Vagina (tissue), 2 donors: ENCODE measurements at regions not wholly inside any gene's neighbourhood (a gene's known extent, or its start where the extent isn't known, plus 50 kb on each side); places are given as distances from the start of the nearest gene placed in this dataset.

Experiments
- POLR2A ChIP-seq, 2 donors: fragments of 450-650 bp; IDR thresholded peaks; one replicate each; pipeline ENCODE4 v1.6.1; 2017; ENCODE audit warnings: antibody characterized with exemption in 2 of 2, mild to moderate bottlenecking in 2 of 2, moderate library complexity in 2 of 2
- POLR2AphosphoS5 ChIP-seq, 2 donors: sonication (generic); formaldehyde crosslinking; IDR thresholded peaks; one replicate each; pipeline ENCODE4 v1.9.0; 2017; ENCODE audit warnings: antibody characterized with exemption in 2 of 2, mild to moderate bottlenecking in 2 of 2, low read depth in 1 of 2; ENCODE audit not compliant: insufficient read depth in 1 of 2
- TF ChIP-seq, protein P1 (sequence below), 3 experiments: fragments of 450-650 bp in 2 of 3; fragments of 200-600 bp in 1 of 3; sonication (generic) in 1 of 3; IDR thresholded peaks; one replicate each; pipeline ENCODE4 v1.5.1; 2017 to 2019; ENCODE audit warnings: antibody characterized with exemption in 3 of 3, mild to moderate bottlenecking in 2 of 3, moderate library complexity in 2 of 3

DNA sequence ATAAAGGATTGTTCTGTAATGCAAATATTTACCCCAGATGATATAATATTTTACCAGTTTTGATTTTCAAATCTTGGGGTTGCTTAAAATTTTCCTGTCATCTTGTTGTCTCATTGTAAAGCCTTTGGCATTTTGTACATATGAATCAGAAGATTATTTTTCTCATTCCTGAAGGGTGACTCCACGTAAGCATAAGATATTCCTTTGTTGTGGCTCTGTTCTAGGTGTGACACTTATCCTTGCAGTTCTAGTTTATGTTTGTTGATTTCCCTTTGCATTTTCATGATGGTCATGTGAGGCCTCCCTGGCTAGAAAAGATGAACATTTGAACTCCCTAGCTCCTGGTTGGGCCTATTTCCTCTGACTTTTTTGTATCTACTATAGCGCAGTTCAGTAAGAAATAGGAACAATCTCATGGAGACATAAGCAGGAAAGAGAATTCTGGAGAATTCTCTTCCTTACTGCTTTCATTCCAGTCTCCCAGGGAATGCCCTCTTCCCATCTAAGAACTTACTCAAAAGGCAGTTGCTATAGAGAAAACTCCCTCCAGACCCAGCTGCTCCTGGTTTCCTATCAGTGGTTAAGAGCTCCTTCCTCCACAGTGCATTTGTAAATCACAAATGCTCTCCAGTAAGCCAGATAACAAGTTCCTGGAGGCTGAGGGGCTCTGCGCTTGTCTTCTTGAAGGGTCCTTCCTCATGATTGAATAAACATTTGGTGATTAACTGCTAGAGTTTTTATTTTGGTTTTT is 124.7 kb downstream of the WNT5A start:
- TF ChIP-seq, protein P1, sequence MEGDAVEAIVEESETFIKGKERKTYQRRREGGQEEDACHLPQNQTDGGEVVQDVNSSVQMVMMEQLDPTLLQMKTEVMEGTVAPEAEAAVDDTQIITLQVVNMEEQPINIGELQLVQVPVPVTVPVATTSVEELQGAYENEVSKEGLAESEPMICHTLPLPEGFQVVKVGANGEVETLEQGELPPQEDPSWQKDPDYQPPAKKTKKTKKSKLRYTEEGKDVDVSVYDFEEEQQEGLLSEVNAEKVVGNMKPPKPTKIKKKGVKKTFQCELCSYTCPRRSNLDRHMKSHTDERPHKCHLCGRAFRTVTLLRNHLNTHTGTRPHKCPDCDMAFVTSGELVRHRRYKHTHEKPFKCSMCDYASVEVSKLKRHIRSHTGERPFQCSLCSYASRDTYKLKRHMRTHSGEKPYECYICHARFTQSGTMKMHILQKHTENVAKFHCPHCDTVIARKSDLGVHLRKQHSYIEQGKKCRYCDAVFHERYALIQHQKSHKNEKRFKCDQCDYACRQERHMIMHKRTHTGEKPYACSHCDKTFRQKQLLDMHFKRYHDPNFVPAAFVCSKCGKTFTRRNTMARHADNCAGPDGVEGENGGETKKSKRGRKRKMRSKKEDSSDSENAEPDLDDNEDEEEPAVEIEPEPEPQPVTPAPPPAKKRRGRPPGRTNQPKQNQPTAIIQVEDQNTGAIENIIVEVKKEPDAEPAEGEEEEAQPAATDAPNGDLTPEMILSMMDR (IDR thresholded peaks at IDR 0.05), result no peak
- TF ChIP-seq POLR2A (IDR thresholded peaks at IDR 0.05), result no peak
- TF ChIP-seq POLR2AphosphoS5 (IDR thresholded peaks at IDR 0.05; ENCODE audit: insufficient read depth in 1 of 2, low read depth in 1 of 2), result no peak
